Testis (tissue), 2 donors: ENCODE measurements at regions not wholly inside any gene's neighbourhood (a gene's known extent, or its start where the extent isn't known, plus 50 kb on each side); places are given as distances from the start of the nearest gene placed in this dataset.

Experiments
- DNase-seq: peaks from one replicate; pipeline ENCODE4 v3.0.0-alpha.2; 2019
- H3K27ac ChIP-seq, 2 donors: fragments of 200-600 bp; sonication (generic); one replicate each; pipeline ENCODE4 v1.5.1; 2019
- H3K27me3 ChIP-seq: fragments of 200-600 bp; sonication (generic); one replicate; pipeline ENCODE4 v1.5.1; 2019
- H3K36me3 ChIP-seq: fragments of 200-600 bp; sonication (generic); one replicate; pipeline ENCODE4 v1.5.1; 2017; ENCODE audit warnings: low read depth; ENCODE audit errors: missing control alignments
- H3K4me1 ChIP-seq: fragments of 200-600 bp; sonication (generic); one replicate; pipeline ENCODE4 v1.5.1; 2019
- H3K4me3 ChIP-seq, 2 donors: fragments of 200-600 bp; sonication (generic); one replicate each; pipeline ENCODE4 v1.5.1; 2017 to 2019
- H3K9me3 ChIP-seq: fragments of 200-600 bp; sonication (generic); one replicate; pipeline ENCODE4 v1.5.1; 2017
- POLR2A ChIP-seq: fragments of 450-650 bp; IDR thresholded peaks from one replicate; pipeline ENCODE4 v1.6.1; 2017; ENCODE audit warnings: antibody characterized with exemption, mild to moderate bottlenecking, moderate library complexity
- WGBS, 2 donors: methylation state at CpG; one replicate each; pipeline ENCODE4 v1.1.5; 2018; 5-methylcytosine and 5-hydroxymethylcytosine counted together
- intact Hi-C: fragments of 100-400 bp; cut with DNase I; formaldehyde crosslinking; loops from one replicate; pipeline ENCODE4 v1.15.1; 2023; ENCODE audit warnings: low total_unique reads
- TF ChIP-seq, protein P1 (sequence below), 3 experiments: fragments of 450-650 bp in 2 of 3; fragments of 200-600 bp in 1 of 3; sonication (generic) in 1 of 3; IDR thresholded peaks; one replicate each; pipeline ENCODE4 v1.5.1; 2016 to 2019; ENCODE audit warnings: antibody characterized with exemption in 3 of 3, mild to moderate bottlenecking in 2 of 3, moderate library complexity in 1 of 3

DNA sequence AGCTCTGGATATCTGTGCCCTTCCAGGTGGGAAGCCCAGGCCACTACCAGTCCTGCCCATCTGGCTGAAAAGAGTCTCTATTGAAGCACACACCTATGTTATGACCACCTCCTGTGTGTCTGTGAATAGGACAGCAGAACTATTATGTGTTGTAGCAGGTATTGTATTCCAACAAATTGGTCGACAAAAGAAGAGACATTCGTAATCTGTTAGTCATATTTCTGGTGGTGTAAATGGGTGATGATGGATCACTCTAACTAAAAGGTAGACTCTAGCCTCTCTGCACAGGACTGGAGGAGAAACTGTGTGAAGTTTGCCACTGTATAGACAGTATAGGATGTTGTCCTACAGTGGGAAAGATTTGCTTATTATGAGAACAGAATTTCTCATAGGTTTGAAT, 416.1 kb downstream of the TMEM38B start:
- intact Hi-C loops = no loop called here
- 93 to 95% methylated on average over 2 of the region's 2 CpGs for WGBS, 2 donors
- H3K27me3 ChIP-seq = no peaks in the 10 kb centered on the region

DNA sequence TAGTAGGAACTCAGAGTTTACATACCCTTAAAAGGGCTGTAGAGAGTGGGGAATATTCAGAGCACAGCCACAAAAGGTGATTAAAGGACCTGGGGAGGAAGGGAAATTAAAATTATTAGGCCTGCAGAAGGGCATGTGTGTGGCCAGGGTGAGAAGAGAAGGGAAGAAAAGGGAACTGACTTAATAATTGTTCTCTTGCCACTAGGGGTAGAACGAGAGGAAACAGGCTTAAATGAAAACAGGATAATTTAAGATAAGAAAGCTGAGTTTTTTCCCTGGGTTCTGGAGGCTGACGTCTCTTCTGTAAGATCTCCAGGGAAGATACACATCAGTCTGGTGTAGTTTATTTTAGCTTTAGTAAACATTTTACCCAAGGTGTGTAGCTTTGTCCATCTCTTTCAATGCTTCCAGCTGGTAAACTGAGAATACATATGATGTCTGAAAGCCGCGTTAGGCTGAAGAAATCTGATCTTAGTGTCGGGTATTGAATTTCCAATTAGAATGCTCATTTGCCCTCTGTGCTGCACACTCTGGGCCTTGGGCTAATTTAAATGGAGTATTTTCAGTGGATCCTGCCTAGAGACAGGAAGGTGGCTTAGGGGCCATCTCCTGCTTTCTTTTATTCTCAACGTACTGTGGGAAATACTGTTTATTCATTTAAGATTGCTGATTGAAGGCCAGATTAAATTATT, 416.8 kb downstream of the TMEM38B start:
- no peaks in the 10 kb centered on the region for H3K9me3 ChIP-seq
- H3K27ac ChIP-seq = no peak overlapping the region
- no peak for DNase-seq
- TF ChIP-seq, protein P1, sequence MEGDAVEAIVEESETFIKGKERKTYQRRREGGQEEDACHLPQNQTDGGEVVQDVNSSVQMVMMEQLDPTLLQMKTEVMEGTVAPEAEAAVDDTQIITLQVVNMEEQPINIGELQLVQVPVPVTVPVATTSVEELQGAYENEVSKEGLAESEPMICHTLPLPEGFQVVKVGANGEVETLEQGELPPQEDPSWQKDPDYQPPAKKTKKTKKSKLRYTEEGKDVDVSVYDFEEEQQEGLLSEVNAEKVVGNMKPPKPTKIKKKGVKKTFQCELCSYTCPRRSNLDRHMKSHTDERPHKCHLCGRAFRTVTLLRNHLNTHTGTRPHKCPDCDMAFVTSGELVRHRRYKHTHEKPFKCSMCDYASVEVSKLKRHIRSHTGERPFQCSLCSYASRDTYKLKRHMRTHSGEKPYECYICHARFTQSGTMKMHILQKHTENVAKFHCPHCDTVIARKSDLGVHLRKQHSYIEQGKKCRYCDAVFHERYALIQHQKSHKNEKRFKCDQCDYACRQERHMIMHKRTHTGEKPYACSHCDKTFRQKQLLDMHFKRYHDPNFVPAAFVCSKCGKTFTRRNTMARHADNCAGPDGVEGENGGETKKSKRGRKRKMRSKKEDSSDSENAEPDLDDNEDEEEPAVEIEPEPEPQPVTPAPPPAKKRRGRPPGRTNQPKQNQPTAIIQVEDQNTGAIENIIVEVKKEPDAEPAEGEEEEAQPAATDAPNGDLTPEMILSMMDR (IDR thresholded peaks at IDR 0.05) = no peak
- TF ChIP-seq POLR2A = no peak
- no peak overlapping the region for H3K4me3 ChIP-seq
- no peaks in the 10 kb centered on the region for H3K27me3 ChIP-seq
- H3K4me1 ChIP-seq = no peaks in the 10 kb centered on the region
- no peaks in the 10 kb centered on the region for H3K36me3 ChIP-seq
- WGBS, 2 donors = 34 to 38% methylated on average over 6 of the region's 6 CpGs
- intact Hi-C loops = no loop called here

More for the DNA sequence above, 416.1 kb downstream of the TMEM38B start:
- H3K27ac ChIP-seq = no peak overlapping the region
- no peaks in the 10 kb centered on the region for H3K9me3 ChIP-seq
- no peak for DNase-seq
- H3K4me3 ChIP-seq = no peak overlapping the region
- TF ChIP-seq, protein P1 (IDR thresholded peaks at IDR 0.05) = no peak
- no peak for TF ChIP-seq POLR2A
- no peaks in the 10 kb centered on the region for H3K36me3 ChIP-seq
- no peaks in the 10 kb centered on the region for H3K4me1 ChIP-seq

DNA sequence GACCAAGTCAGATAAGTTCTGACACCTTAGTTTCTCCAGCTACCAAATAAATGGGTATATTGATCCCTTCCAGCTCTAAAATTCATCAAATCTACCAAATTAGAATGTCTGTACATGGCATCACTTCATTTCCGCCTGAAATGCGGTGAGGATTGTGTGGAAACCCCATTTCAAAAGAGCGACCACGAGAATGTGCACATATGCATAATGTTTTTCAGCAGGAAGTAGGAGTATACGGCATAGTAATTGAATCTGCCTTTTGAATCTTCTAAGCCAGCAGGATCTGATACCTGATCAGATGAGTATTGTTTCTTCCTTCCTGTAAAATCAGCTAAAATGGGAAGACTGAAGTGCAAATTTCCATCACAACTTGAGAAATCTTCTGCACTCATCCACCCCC, 418.6 kb downstream of the TMEM38B start:
- intact Hi-C loops = no loop called here
- no peak overlapping the region for H3K27ac ChIP-seq
- no peak overlapping the region for H3K4me3 ChIP-seq
- H3K9me3 ChIP-seq = no peaks in the 10 kb centered on the region
- H3K27me3 ChIP-seq = no peaks in the 10 kb centered on the region
- no peak for DNase-seq
- H3K4me1 ChIP-seq = no peaks in the 10 kb centered on the region
- no peaks in the 10 kb centered on the region for H3K36me3 ChIP-seq
- TF ChIP-seq, protein P1 (IDR thresholded peaks at IDR 0.05) = no peak
- no peak for TF ChIP-seq POLR2A
- WGBS, 2 donors = 87 to 93% methylated on average over 5 of the region's 5 CpGs

DNA sequence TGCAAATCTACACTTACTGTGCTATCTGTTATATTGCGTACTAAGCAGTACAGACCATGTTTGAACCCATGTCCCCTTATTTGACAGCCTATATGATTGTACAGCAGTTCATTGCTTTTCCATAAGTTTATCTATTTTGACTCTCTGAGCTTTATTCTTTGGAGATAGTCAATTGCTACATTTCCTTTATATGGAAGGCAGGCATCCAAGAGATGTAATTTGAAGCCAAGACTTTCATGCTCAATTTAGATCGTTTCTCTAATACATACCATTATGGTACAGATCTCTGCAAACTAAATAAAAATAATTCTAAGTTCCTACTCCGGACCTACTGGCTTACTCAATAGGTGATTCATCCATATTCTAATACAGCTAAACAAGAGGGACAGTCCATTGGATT, 424.8 kb downstream of the TMEM38B start:
- intact Hi-C loops = no loop called here
- H3K36me3 ChIP-seq = no peaks in the 10 kb centered on the region
- H3K27me3 ChIP-seq = no peaks in the 10 kb centered on the region
- no peaks in the 10 kb centered on the region for H3K9me3 ChIP-seq
- DNase-seq = no peak
- no peaks in the 10 kb centered on the region for H3K4me1 ChIP-seq
- no peak overlapping the region for H3K4me3 ChIP-seq
- WGBS, 2 donors = 67 to 71% methylated on average over 3 of the region's 3 CpGs
- TF ChIP-seq, protein P1 (IDR thresholded peaks at IDR 0.05) = no peak
- no peak for TF ChIP-seq POLR2A
- H3K27ac ChIP-seq = no peak overlapping the region

DNA sequence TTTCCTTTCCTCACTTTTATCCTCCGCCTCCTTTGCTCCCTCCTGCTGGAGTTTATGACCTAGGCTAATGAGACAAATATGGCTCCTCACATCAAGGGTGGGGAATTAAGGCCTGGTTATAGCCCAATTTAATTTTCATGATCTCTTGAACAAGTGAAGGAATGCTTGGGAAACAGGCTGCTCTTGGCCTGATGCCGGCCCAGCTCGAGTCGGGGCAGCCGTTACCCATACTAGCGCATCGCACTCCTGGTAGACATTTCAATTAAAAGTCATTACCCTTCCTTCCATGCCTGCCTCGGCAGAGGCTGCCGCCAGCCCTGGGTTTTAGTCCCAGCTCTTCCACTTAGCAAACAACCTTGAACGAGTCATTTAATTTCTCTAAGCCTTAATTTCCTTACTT, 425.7 kb downstream of the TMEM38B start:
- Histone ChIP-seq H3K27ac (no peak overlapping the region), H3K4me1 (no peaks in the 10 kb centered on the region), H3K4me3 (no peak overlapping the region), H3K36me3 (no peaks in the 10 kb centered on the region), H3K9me3 (no peaks in the 10 kb centered on the region), H3K27me3 (no peaks in the 10 kb centered on the region)
- intact Hi-C loops = no loop called here
- no peak for TF ChIP-seq POLR2A
- TF ChIP-seq, protein P1 (IDR thresholded peaks at IDR 0.05) = no peak
- no peak for DNase-seq
- WGBS, 2 donors = 45 to 55% methylated on average over 10 of the region's 10 CpGs
